Activated CD8-positive, alpha-beta memory T cell treated with anti-CD3 and anti-CD28 coated beads, Interleukin-2, amount 50 U/mL, for 4 hours (primary cell): ENCODE measurements at regions not wholly inside any gene's neighbourhood (a gene's known extent, or its start where the extent isn't known, plus 50 kb on each side); places are given as distances from the start of the nearest gene placed in this dataset.
"Not testable (repeated sequence)": the region's sequence is repeated elsewhere in the genome, so short reads cannot be mapped to it uniquely, and the experiment has no call there.

ENCODE experiments used
- DNase-seq: peaks from one replicate; pipeline ENCODE4 v3.0.0-alpha.2; 2020

DNA sequence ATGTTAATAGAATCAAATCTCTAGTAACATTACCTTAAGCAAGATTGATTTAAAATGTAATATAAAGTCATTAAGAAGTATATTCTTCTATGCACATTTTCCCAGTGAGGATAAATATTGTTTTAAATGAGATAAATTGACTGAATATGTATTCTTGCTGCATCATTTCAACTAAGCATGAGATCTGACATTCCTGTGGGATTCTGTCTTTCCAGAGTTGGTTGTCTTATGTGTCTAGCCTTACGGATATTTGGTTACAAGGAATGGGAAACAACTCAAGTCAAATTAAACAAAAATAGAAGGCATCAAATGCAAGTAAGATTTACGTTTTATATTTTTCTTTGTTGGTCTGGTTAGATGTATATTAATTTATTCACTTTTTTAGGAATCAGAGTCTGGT lies 287.5 kb downstream of the PTGER3 start:
- DNase-seq, result no peak

DNA sequence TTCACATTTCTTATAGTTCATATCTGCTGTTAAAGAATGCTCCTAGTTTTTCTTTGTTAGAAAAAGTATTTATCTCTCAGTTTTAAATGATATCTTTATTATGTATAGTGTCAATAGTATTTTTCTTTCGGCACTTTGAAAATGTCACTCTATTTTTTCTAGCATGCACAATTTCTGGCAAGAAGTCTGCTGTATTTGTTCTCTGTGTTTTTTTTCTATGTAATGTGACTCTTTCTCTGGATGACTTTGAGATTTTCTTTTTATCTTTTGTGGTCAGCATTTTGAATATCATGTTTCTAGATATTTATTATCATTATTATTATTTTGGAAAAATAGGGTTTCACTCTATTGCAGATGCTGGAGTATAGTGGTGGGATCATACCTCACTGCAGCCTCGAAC lies 285.2 kb downstream of the PTGER3 start:
- DNase-seq, result no peak

DNA sequence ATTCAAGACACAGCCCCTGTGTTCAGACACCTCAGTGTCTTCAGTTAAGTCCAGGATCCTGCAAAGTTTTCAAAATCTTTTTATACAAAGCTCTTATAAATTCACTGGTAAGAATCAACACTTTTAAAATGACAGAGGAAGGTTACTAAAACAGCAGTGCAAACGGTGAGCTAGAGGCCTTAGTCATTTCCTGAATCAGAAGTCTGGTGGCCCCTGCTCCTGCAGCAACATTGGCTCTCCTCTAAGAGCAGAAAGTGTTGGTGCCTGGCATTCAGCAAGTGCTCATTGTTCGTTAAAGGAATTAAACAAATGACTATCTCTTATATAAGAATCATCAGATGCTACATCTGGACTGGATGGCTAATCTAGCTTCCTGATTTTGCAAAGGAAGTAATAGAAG lies 282.9 kb downstream of the PTGER3 start:
- DNase-seq, result no peak

DNA sequence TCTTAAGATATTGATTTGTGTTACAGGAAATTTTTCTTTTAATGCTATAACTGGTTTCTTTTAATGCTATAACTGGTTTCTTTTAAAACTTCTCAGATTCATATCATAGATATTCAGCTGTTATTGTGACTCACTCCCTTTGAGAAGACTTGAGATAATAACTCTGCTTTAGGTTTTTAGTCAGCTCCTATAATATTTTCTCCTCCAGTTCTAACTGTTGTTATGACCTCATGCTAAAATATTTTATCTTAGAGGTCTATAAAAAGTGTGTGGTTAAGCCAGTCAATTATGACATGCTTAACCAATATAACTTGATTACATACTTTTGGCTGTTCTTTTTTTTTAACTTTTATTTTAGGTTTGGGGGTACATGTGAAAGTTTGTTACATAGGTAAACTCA lies 280.2 kb downstream of the PTGER3 start:
- DNase-seq, result no peak

DNA sequence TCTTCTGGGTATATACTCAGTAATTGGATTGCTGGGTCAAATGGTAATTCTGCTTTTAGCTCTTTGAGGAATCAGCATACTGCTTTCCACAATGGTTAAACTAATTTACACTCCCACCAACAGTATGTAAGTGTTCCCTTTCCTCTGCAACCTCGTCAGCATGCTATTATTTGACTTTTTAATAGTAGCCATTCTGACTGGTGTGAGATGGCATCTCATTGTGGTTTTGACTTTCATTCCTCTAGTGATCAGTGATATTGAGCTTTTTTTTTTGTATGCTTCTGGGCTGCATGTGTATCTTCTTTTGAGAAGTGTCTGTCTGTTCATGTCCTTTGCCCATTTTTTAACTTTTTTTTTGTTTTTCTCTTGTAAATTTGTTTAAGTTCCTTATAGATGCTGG lies 279.4 kb downstream of the PTGER3 start:
- DNase-seq, result no peak

DNA sequence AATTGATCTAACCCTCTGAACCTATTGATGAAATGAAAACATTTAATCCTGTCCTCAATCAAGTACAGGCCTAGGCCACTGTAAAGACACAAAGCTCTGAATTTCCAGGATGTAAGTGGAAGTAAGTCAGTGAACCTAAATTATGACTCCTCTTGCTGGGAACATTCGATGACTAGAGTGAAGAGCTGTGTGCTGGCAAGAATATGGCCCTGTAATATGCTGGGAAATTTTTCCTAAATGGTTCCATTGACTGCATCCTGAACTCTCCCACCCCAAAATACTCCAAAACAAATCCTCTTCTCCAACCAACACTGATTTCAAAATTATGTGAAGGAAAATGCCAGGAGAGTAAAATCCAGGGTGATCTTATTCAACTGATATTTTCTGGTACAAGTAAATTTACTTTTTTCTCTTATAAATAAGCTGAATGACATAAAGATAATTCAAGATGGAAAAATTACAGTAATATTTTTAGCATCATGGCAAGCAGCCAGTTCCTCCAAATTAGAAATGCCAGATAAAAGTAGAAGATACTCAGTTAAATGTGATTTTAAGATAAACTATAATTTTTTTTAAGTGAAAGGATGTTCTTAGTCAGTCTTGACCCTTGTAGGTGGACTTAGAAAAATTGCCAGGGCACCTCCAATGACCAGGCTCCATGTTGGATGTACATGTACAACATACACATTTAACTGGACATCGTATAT lies 269.4 kb downstream of the PTGER3 start:
- no peak for DNase-seq

DNA sequence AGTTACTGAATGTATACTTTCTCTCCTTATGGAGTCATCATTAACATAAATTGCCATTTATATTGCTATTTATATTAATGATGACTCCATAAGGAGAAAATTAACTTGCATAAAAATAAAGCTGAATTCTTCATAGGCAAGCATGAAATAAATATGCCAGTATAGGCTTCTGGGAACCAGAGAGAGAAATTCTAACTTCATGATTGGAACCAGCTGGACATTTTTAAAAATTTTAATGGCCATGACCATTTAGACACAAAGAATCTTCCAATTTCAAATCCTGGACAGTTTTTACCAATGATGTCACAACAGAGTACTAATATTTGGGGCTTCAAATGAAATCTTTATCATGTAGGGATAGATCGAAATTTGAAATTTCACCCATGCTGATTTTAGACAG lies 268.7 kb downstream of the PTGER3 start:
- no peak for DNase-seq

DNA sequence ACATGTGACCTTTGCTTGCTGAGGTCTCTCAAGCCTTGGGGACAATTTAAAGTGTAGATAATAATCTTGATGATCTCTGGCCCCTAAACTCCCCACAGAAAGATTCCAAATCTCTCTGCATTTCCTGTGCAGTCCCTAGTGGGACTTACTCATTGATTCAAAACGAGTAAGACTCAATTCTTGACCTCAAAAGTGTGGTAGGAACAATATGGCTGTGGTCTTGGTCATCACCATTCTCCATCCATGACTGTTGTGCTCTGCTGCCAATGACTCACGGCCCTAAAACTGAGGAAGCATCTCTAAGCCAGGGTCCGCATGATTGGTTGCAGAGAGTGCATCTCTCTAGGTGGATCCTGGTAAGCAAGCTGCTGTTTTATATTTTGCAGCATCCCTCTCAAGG lies 268.0 kb downstream of the PTGER3 start:
- DNase-seq, result no peak

DNA sequence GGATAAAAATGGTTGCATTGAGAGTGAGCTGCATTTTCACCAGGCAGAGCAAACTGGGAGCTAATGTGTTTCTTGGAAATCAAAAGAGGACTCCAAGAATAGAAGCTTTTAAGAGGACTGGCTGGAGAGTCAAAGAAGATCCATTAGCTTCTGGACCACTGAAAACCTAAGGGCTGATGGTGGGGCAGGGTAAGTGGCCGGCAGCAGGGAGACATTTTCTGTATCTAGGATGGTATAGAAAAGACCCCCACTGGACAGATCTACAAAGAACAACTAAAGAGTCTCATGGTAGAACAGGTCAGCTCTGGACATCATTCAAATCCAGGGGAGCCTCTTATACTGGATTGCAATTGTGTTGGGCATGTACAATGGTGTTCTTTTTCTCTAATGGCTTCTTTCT lies 262.3 kb downstream of the PTGER3 start:
- DNase-seq, result no peak

DNA sequence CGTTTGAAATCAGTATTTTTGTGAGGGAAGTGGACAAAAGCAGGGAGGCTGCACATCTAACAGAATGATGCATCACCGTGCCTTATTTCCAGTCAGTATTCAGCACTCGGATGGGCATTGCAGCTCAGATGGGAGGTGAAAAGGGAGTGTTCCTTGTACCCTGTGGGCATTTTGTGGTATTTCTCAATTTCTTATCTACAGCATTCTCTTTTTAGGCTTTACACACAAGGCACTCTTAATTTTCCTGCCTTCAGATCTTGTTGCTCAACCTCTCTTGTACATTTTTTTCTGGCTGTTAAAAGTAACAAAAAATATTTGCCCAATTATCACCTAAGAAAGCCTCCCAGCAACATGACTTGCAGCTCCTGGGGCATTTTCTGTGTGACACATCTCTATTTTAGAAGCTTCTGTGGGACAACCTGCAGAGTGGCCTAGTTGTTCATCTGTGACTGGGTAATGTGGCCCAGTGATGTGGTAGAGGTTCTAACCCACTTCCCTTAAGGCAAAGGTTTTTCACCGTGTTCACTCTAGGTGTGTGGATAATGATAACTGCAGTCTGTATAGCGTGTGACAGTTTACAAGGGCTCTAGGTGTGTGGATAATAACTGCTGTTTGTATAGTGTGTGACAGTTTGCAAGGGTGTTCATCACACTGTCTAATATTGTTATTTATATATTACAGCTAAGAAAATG lies 257.2 kb downstream of the PTGER3 start:
- no peak for DNase-seq

DNA sequence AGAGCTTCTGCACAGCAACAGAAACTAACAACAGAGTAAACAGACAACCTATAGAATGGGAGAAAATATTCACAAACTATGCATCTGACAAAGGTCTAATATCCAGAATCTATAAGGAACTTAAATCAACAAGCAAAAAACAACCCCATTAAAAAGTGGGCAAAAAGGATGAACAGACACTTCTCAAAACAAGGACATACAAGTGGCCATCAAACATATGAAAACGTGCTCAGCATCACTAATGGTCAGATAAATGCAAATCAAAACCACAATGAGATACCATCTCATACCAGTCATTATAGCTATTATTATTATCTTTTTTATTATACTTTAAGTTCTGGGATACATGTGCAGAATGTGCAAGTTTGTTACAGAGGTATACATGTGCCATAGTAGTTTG lies 252.6 kb downstream of the PTGER3 start:
- not testable (repeated sequence) for DNase-seq

DNA sequence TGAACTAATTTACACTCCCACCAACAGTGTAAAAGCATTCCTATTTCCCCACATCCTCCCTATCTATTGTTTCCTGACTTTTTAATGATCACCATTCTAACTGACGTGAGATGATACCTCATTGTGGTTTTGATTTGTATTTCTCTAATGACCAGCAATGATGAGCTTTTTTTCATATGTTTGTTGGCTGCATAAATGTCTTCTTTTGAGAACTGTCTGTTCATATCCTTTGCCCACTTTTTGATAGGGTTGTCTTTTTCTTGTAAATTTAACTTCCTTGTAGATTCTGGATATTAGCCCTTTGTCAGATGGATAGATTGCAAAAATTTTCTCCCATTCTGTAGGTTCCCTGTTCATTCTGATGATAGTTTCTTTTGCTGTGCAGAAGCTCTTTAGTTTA lies 251.3 kb downstream of the PTGER3 start:
- not testable (repeated sequence) for DNase-seq

DNA sequence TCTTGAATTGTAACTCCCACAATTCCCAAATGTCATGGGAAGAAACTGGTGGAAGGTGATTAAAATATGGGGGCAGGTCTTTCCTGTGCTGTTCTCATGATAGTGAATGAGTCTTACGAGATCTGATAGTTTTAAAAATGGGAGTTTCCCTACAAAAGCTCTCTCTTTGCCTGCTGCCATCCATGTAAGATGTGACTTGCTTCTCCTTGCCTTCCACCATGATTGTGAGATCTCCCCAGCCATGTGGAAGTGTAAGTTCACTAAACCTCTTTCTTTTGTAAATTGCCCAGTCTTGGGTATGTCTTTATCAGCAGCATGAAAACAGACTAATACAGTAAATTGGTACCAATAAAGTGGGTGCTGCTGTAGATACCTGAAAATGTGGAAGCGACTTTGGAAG lies 245.0 kb downstream of the PTGER3 start:
- DNase-seq, result not testable (repeated sequence)

DNA sequence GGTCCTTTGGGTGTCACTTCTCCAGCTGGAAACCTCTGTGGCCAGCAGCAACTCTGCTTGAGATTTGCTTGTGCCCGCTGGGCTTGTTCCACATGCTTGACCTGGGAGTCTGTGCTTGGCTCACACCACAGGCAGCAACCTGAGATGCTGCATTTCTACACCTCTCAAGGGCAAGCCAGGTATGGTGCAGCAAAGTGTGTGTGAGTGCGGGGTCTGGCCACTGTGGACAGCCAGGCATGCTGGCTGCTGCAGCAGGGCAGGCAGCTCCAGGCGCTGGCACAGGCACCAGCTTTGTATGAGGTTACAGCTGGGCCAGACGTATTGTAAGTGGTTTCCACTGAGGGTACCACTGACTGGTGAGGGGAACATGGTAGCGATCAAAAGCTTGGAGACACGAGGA lies 242.0 kb downstream of the PTGER3 start:
- no peak for DNase-seq

DNA sequence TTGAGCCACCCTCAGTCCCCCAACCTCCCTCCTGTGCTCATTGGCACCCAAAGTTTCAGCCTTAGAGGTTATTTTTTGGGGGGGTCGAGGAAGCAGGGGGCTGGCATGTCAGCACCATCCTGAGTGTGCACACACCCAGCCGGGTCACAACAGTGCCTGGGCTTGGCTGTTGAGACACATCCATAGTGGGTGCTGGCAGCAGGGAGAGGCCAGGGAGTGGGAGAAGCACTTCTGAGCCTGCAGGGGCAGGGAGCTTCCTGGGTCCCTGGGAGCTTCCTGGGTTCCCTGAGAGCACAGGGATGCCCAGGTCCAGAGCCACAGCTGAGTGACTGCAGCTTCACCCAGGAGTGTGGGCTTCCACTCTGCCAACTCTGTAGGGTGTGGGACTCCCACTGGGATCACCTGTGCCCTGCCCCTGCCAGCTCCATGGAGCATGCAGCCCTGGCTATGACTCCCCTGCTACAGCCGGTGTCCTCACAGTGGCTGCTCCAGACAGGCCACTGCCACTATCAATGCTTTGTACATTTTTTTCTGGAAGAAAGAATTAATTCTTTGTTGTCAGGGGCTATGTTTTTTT lies 240.4 kb downstream of the PTGER3 start:
- DNase-seq, result no peak

DNA sequence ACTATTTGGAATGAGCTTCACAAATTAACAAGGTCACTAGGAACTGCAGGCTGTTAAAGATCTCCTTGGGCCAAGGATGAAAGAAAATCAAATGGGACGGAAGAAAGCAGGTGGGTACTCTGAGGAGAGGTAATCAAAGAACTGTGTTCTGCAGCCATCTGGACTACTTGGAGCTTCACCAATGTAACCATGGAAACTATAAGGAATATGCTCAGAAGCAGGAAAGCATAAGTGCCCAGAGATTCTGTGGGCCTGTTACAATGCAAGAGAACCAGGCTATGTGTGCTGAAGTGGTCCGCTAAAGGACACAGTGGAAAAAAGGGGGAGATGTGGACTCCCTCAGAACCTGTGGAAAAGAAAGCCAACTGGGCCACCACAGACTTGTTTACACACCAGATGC lies 238.5 kb downstream of the PTGER3 start:
- no peak for DNase-seq

DNA sequence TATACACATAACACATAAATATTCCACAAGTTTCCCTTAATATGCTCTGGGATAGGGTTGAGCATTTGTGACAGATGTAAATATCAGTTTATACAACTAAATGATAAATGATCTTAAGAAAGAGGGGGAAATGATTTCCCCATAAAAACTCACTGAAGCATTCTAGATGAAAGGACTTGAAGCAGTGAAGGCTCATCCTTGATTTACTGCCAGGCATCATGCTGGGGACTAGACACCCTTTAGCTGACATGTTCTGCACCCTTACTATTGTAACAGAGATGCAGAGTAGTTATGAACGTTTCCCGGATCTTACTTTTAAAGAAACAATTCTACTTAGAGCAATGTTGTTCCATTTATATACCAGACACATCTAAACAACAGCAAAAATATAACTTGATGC lies 235.8 kb downstream of the PTGER3 start:
- no peak for DNase-seq

DNA sequence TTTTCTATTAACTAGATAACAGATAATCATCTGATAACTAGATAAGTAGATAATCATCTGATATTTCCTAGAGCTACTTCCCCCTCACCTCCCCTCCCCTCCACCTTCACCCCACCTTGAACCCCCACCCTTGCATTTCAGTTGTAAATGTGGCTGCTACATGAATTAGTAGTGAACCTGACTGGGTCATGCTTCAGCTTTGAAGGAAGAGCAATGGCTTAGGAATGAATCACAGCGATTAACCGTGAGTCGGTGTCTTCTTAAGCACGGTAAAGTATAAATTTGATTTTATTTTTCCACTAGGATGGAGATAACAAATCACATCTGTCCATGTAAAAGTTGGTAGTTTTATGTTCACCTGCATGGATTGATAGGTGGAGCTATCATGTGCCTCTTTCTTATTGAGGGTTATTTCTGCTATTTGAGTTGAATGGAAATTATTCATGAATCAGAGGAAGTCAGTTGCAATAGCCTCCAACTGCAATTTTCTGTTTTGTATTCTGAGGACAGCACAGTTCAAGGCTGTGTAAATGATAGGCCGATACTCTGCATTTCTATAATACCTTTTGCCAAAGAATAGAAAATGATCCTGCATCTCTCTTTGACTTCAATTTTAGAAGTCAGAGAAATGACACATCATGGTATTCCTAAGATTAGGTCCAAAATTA lies 235.0 kb downstream of the PTGER3 start:
- no peak for DNase-seq

DNA sequence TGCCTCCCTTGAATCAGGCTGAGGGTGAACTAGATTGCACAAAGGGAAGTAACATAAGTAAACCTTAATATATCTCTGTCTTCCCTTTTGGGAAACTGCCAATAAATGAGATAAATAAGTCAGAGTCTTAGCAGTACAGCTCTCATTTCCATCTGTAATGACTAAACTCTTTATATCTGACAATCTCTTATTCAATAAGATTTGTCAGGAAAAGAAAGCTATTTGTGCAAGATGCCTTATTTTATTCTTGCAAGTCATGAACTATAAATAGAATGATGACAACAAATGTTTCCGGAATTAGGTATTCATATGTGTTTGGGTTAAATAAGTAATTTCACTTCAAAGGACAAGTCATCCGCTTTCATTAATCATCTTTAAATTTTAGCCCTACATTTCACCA lies 229.2 kb downstream of the PTGER3 start:
- DNase-seq, result no peak

DNA sequence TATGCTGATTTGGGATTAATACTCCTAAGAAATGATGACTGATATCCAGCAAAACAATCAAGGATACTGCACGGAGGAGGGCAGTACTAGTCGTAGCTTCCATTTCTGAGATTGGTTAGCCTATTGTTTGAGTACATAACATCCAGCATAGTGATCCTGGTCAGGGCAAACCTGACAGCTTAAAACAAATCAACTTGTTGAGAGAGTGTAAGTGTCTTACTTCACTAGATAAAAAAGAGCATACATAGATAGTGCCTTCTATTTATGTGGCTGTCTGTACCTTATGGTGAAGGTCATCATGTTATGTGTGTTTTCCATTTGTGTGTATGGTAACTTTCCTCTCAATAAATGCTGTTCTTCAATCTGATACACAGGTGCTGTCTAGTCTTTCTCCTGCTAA lies 228.4 kb downstream of the PTGER3 start:
- no peak for DNase-seq

DNA sequence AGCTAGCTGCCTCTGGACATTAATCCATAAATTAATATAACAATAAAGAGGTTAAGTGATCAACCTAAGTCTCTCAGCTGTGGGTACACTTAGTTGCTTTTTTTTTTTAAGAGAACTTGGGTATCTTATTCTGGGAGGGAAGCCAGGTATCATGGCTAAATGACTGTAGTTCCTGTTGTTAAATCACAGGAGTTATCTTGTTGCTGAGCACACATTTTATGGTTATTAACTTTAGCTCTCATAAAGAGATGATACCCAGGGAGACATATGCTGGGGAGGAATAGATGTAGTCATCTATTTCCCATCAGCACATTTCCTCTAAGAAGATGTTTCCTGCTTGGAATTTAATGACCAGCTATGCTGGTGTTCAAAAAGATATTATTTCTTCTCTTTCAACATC lies 227.8 kb downstream of the PTGER3 start:
- DNase-seq, result no peak

DNA sequence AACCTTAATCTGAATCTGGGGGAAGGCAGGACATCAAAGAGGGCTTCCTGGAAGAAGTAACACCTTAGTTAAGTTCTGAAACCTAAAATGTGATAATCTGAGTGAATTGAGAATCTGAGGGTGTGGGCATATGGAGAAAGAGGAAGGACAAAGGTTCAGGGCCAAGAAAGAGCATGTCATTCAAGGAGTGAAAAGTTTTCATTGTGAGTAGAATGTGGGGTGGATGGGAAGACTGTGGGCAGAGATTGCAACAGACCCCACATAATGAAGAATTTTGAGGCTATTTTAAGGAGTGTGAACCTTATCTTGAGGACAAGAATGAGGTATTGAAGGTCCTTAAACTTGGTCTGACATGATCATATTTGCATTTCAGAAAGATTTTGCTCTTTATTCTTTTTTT lies 227.2 kb downstream of the PTGER3 start:
- no peak for DNase-seq

DNA sequence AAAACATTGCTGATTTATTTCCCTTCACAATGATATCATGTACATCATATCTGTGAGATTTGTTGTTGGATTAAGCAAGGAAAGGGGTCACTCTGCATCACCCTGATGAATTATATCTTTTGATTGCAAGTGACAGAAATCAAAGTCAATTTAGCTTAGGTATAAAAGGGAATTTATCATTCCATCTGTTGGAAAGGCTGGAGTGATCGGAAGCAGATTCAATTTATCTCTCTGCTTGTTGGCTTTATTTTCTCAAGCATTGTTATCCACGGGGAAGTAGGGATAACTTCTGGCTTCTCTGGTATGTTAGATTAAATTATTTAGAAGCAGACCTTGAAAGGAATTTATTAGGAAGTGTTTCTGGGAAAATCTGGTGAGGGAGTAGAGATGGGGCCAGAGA lies 226.6 kb downstream of the PTGER3 start:
- DNase-seq, result no peak

DNA sequence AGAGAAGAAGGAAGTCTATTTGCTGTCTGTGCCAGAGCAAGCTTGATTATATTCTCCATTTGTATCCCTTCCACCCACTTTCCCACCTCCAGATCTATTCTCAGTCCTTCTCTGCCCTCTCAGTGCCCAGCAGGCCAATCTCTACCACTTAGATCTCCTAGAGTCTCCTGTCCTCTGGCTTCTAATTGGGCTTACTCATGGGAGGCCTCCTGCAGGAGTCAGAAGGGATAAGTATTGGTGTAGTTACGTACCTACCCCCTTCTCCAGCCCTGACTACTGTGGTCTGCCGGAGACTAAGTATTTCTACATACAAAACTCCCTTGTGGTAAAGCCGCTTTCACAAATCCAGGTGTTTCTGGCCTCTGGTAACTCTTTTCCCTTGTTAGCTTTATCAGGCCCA lies 221.2 kb downstream of the PTGER3 start:
- DNase-seq, result no peak
